ENCODE measurements at regions not wholly inside any gene's neighbourhood (a gene's known extent, or its start where the extent isn't known, plus 50 kb on each side); places are given as distances from the start of the nearest gene placed in this dataset.

GRCh38 chr3:170643831-170644230 lies 58.0 kb upstream of the SLC7A14 start:
- Histone ChIP-seq H3K4me1 (ENCODE audit: control insufficient read depth, insufficient read depth, low read length, poor library complexity, severe bottlenecking) (no peaks in the 10 kb centered on the region), H3K9me3 (ENCODE audit: control insufficient read depth, low read length) (no peaks in the 10 kb centered on the region), H3K4me3 (ENCODE audit: insufficient read depth, low read depth, low read length, poor library complexity, severe bottlenecking) (no peak overlapping the region), H3K27me3 (replicated peaks; ENCODE audit: control insufficient read depth, insufficient read depth, low read length, poor library complexity, severe bottlenecking) (no peaks in the 10 kb centered on the region), H3K27ac (ENCODE audit: insufficient read depth, low read length, poor library complexity, severe bottlenecking) (no peak overlapping the region), H3K36me3 (ENCODE audit: control insufficient read depth, insufficient read depth, low read length) (no peaks in the 10 kb centered on the region)
- no peak for DNase-seq

- Histone ChIP-seq H3K27me3 (replicated peaks; ENCODE audit: control insufficient read depth, insufficient read depth, low read length, poor library complexity, severe bottlenecking) (no peaks in the 10 kb centered on the region), H3K27ac (ENCODE audit: insufficient read depth, low read length, poor library complexity, severe bottlenecking) (no peak overlapping the region), H3K4me1 (ENCODE audit: control insufficient read depth, insufficient read depth, low read length, poor library complexity, severe bottlenecking) (no peaks in the 10 kb centered on the region), H3K36me3 (ENCODE audit: control insufficient read depth, insufficient read depth, low read length) (no peaks in the 10 kb centered on the region), H3K9me3 (ENCODE audit: control insufficient read depth, low read length) (no peaks in the 10 kb centered on the region), H3K4me3 (ENCODE audit: insufficient read depth, low read depth, low read length, poor library complexity, severe bottlenecking) (no peak overlapping the region)
- DNase-seq, result no peak
Measured at GRCh38 chr3:170642882-170643601, 57.2 kb upstream of the SLC7A14 start.

- no peak overlapping the region for H3K4me3 ChIP-seq (ENCODE audit: insufficient read depth, low read depth, low read length, poor library complexity, severe bottlenecking)
- H3K27me3 ChIP-seq (replicated peaks; ENCODE audit: control insufficient read depth, insufficient read depth, low read length, poor library complexity, severe bottlenecking), result no peaks in the 10 kb centered on the region
- no peak for DNase-seq
- H3K9me3 ChIP-seq (ENCODE audit: control insufficient read depth, low read length), result no peaks in the 10 kb centered on the region
- no peaks in the 10 kb centered on the region for H3K36me3 ChIP-seq (ENCODE audit: control insufficient read depth, insufficient read depth, low read length)
- no peak overlapping the region for H3K27ac ChIP-seq (ENCODE audit: insufficient read depth, low read length, poor library complexity, severe bottlenecking)
- H3K4me1 ChIP-seq (ENCODE audit: control insufficient read depth, insufficient read depth, low read length, poor library complexity, severe bottlenecking), result no peaks in the 10 kb centered on the region
Measured at GRCh38 chr3:170641510-170642236, 55.8 kb upstream of the SLC7A14 start.

- Histone ChIP-seq H3K4me3 (ENCODE audit: insufficient read depth, low read depth, low read length, poor library complexity, severe bottlenecking) (no peak overlapping the region), H3K9me3 (ENCODE audit: control insufficient read depth, low read length) (no peaks in the 10 kb centered on the region), H3K36me3 (ENCODE audit: control insufficient read depth, insufficient read depth, low read length) (no peaks in the 10 kb centered on the region), H3K27me3 (replicated peaks; ENCODE audit: control insufficient read depth, insufficient read depth, low read length, poor library complexity, severe bottlenecking) (no peaks in the 10 kb centered on the region), H3K4me1 (ENCODE audit: control insufficient read depth, insufficient read depth, low read length, poor library complexity, severe bottlenecking) (no peaks in the 10 kb centered on the region), H3K27ac (ENCODE audit: insufficient read depth, low read length, poor library complexity, severe bottlenecking) (no peak overlapping the region)
- no peak for DNase-seq
Measured at GRCh38 chr3:170640737-170641171, 54.9 kb upstream of the SLC7A14 start.

- Histone ChIP-seq H3K36me3 (ENCODE audit: control insufficient read depth, insufficient read depth, low read length) (no peaks in the 10 kb centered on the region), H3K4me3 (ENCODE audit: insufficient read depth, low read depth, low read length, poor library complexity, severe bottlenecking) (no peak overlapping the region), H3K9me3 (ENCODE audit: control insufficient read depth, low read length) (no peaks in the 10 kb centered on the region), H3K27ac (ENCODE audit: insufficient read depth, low read length, poor library complexity, severe bottlenecking) (no peak overlapping the region), H3K4me1 (ENCODE audit: control insufficient read depth, insufficient read depth, low read length, poor library complexity, severe bottlenecking) (no peaks in the 10 kb centered on the region), H3K27me3 (replicated peaks; ENCODE audit: control insufficient read depth, insufficient read depth, low read length, poor library complexity, severe bottlenecking) (no peaks in the 10 kb centered on the region)
- DNase-seq, result no peak
Measured at GRCh38 chr3:170638988-170639387, 53.1 kb upstream of the SLC7A14 start.

- H3K27me3 ChIP-seq (replicated peaks; ENCODE audit: control insufficient read depth, insufficient read depth, low read length, poor library complexity, severe bottlenecking), result no peaks in the 10 kb centered on the region
- H3K36me3 ChIP-seq (ENCODE audit: control insufficient read depth, insufficient read depth, low read length), result no peaks in the 10 kb centered on the region
- no peaks in the 10 kb centered on the region for H3K4me1 ChIP-seq (ENCODE audit: control insufficient read depth, insufficient read depth, low read length, poor library complexity, severe bottlenecking)
- no peaks in the 10 kb centered on the region for H3K9me3 ChIP-seq (ENCODE audit: control insufficient read depth, low read length)
- H3K27ac ChIP-seq (ENCODE audit: insufficient read depth, low read length, poor library complexity, severe bottlenecking), result no peak overlapping the region
- no peak for DNase-seq
- no peak overlapping the region for H3K4me3 ChIP-seq (ENCODE audit: insufficient read depth, low read depth, low read length, poor library complexity, severe bottlenecking)
Measured at GRCh38 chr3:170637306-170637705, 51.4 kb upstream of the SLC7A14 start.

- no peaks in the 10 kb centered on the region for H3K36me3 ChIP-seq (ENCODE audit: control insufficient read depth, insufficient read depth, low read length)
- no peak for DNase-seq
- no peak overlapping the region for H3K27ac ChIP-seq (ENCODE audit: insufficient read depth, low read length, poor library complexity, severe bottlenecking)
- no peaks in the 10 kb centered on the region for H3K9me3 ChIP-seq (ENCODE audit: control insufficient read depth, low read length)
- H3K4me3 ChIP-seq (ENCODE audit: insufficient read depth, low read depth, low read length, poor library complexity, severe bottlenecking), result no peak overlapping the region
- H3K4me1 ChIP-seq (ENCODE audit: control insufficient read depth, insufficient read depth, low read length, poor library complexity, severe bottlenecking), result no peaks in the 10 kb centered on the region
- no peaks in the 10 kb centered on the region for H3K27me3 ChIP-seq (replicated peaks; ENCODE audit: control insufficient read depth, insufficient read depth, low read length, poor library complexity, severe bottlenecking)
Measured at GRCh38 chr3:170636400-170636973, 50.6 kb upstream of the SLC7A14 start.
